ENCODE measurements at regions not wholly inside any gene's neighbourhood (a gene's known extent, or its start where the extent isn't known, plus 50 kb on each side); places are given as distances from the start of the nearest gene placed in this dataset.

DNA sequence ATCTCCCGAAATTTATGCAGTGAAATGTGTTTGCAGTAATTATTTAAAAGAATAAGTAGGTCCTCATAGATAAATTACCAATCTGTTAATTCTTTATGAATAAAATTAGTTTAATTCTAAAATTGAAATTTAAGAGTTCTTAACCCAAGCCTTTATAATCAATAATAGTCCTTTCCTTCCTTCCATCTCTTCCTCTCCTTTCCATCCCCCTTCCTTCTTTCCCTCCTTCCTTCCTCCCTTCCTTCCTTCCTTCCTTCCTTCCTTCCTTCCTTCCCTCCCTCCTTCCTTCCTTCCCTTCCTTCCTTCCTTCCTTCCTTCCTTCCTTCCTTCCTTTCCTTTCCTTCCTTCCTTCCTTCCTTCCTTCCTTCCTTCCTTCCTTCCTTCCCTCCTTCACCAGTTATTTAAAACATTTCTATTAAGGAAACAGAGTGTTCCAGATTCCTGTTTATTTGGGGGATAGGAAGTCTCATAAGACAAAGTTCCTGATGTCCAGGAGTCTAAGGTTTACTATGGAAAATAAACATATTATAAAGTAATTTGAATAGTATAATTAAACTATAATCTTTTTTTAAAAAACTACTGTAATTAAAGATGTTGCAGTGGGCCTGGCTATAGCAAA lies 285.3 kb upstream of the NOX3 start:
- Mint-ChIP-seq H3K36me3 (no peaks in the 10 kb centered on the region), H3K4me1 (no peaks in the 10 kb centered on the region)

DNA sequence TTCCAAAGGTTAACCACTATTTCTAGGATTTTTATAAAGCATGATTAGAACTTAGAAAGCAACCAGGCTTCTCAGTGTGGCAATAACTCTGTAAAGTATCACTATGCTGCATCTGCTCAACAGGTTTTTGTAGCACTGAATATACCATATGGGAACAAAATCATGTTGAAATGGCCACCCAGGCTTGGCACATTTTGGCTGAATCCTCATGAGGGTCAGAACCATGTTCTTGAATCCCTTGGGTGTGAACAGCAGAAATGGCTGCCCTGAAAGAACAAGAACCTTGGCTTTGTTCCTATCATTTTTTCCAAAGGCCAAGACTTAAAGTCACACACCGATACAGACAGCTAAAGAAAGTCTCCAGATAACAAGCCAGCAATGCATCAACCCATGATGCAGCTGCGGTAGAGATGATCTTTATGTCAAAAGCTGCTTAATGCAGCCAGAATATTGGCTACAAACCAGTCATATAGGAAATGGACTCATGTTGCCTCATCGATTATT lies 283.0 kb upstream of the NOX3 start:
- no peaks in the 10 kb centered on the region for H3K9me3 Mint-ChIP-seq (ENCODE audit: low read depth)
- ATAC-seq (no peak), DNase-seq (no peak)
- no peaks in the 10 kb centered on the region for H3K4me1 Mint-ChIP-seq
- CTCF ChIA-PET = no interaction called here
- no peaks in the 10 kb centered on the region for H3K36me3 Mint-ChIP-seq
- no peaks in the 10 kb centered on the region for H3K27me3 Mint-ChIP-seq
- no peak overlapping the region for H3K4me3 Mint-ChIP-seq
- no peak overlapping the region for H3K27ac Mint-ChIP-seq

More for the DNA sequence above, 285.3 kb upstream of the NOX3 start:
- Mint-ChIP-seq H3K27me3 (no peaks in the 10 kb centered on the region), H3K4me3 (no peak overlapping the region), H3K27ac (no peak overlapping the region), H3K9me3 (ENCODE audit: low read depth) (no peaks in the 10 kb centered on the region)
- no peak for DNase-seq
- CTCF ChIA-PET = no interaction called here
- no peak for ATAC-seq

DNA sequence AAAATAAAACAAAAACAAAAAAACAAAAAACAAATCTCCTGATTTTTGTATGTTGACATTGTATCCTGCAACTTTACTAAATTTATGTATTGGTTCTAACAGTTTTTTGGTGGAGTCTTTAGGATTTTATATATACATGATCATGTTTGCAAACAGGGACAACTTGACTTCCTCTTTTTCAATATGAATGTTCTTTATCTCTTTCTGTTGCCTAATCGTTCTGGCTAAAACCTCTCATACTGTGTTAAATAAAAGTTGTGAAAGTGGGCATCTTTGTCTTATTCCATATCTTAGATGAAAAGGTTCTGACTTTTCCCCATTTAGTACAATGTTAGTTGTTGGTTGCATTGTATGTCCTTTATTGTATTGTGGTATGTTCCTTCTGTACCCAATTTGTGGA lies 261.7 kb upstream of the NOX3 start:
- no peak for DNase-seq
- CTCF ChIA-PET = no interaction called here
- no peaks in the 10 kb centered on the region for H3K4me1 Mint-ChIP-seq

DNA sequence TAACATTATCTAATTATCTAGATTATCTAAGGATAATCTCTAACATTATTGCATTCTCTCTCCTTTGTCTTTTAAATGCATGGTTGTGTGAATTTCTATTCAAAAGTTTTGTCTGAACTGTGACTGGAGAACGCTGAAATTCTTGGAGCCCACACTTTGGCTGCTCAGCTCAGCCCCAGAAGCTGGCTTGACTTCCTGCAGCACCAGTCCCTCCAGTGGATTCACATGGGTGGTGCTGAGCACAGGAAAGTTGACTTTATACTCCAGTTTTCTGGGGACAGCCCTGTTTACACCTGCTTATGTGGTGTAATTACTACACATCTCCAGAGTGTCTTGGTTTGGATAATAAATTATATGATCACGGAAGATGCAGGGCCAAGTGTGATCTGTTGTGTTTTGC lies 255.1 kb upstream of the NOX3 start:
- Mint-ChIP-seq H3K27me3 (no peaks in the 10 kb centered on the region), H3K4me3 (no peak overlapping the region), H3K36me3 (no peaks in the 10 kb centered on the region), H3K4me1 (no peaks in the 10 kb centered on the region), H3K9me3 (ENCODE audit: low read depth) (no peaks in the 10 kb centered on the region), H3K27ac (no peak overlapping the region)
- ATAC-seq = no peak
- CTCF ChIA-PET = no interaction called here
- DNase-seq = no peak

More for the DNA sequence above, 261.7 kb upstream of the NOX3 start:
- ATAC-seq = no peak
- no peaks in the 10 kb centered on the region for H3K27me3 Mint-ChIP-seq
- H3K4me3 Mint-ChIP-seq = no peak overlapping the region
- no peak overlapping the region for H3K27ac Mint-ChIP-seq
- no peaks in the 10 kb centered on the region for H3K36me3 Mint-ChIP-seq
- H3K9me3 Mint-ChIP-seq (ENCODE audit: low read depth) = no peaks in the 10 kb centered on the region

DNA sequence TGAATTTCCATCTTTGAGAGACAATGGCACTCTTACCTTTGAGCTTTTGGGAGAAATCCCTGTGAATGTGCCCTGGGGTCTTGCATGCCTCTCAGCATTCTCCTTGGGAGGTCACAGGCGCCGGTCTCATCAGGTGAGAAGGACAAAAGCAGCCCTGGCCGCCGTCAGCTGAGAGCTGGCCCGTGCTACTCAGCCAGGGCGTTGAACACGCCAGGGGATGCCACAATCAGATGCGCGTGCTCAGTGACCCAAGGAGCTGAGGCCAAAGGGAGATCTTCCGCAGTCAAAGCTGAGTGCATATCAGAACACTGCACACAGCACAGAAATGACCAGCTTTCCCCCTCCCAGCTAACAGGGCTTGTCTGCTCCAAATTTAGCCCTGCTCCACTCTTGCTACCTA lies 253.6 kb upstream of the NOX3 start:
- H3K9me3 Mint-ChIP-seq (ENCODE audit: low read depth) = no peaks in the 10 kb centered on the region
- no peaks in the 10 kb centered on the region for H3K27me3 Mint-ChIP-seq
- H3K4me1 Mint-ChIP-seq = no peaks in the 10 kb centered on the region
- no peak overlapping the region for H3K4me3 Mint-ChIP-seq
- CTCF ChIA-PET = no interaction called here
- ATAC-seq = no peak
- DNase-seq = no peak
- no peaks in the 10 kb centered on the region for H3K36me3 Mint-ChIP-seq
- no peak overlapping the region for H3K27ac Mint-ChIP-seq

DNA sequence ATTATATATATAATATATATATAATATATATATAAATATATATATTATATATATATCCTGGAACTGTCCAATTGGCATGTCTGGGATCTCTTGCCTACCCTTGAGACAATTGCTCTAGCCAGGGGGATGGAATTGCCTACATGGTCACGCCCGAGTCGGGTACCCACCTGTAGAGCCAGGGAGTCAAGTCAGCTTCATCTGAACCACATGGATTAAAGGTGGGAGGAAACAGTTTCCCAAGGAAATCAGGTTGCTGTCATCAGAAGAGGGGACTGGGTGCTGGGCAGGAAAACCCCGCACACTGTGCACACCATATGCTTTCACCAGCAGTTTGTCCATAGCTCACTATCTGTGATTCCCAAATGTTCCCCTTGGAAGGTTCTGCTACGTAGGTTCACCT lies 252.5 kb upstream of the NOX3 start:
- Mint-ChIP-seq H3K9me3 (ENCODE audit: low read depth) (no peaks in the 10 kb centered on the region), H3K27me3 (no peaks in the 10 kb centered on the region), H3K4me3 (no peak overlapping the region), H3K27ac (no peak overlapping the region), H3K4me1 (no peaks in the 10 kb centered on the region), H3K36me3 (no peaks in the 10 kb centered on the region)
- DNase-seq (no peak), ATAC-seq (no peak)
- CTCF ChIA-PET = no interaction called here

DNA sequence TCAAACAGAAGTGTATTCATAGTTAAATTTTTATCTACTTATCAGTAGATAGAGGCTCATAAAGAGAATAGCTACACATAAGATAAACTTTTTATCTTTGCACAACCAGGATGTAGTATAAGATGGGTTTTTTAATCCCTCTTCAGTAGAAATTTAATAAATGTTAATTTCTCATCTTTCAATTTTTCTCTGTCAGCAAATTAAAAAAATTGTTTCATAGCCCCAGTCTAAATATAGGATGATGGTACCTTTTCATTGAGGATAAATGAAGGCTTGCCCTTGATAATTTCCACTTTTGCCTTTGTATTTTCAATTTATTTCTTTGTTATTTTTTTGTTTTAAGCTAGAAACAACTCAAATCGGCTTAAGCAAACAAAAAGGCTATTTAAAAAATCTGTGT lies 251.2 kb upstream of the NOX3 start:
- Mint-ChIP-seq H3K4me1 (no peaks in the 10 kb centered on the region), H3K9me3 (ENCODE audit: low read depth) (no peaks in the 10 kb centered on the region), H3K4me3 (no peak overlapping the region), H3K27ac (no peak overlapping the region), H3K36me3 (no peaks in the 10 kb centered on the region), H3K27me3 (no peaks in the 10 kb centered on the region)
- ATAC-seq = no peak
- CTCF ChIA-PET = interaction anchor here (0.8 to 1.0 kb wide), 2 partner anchors 10 to 116 kb away, joined by 3 read pairs; no protein-coding TSS in a partner anchor
- DNase-seq = no peak

DNA sequence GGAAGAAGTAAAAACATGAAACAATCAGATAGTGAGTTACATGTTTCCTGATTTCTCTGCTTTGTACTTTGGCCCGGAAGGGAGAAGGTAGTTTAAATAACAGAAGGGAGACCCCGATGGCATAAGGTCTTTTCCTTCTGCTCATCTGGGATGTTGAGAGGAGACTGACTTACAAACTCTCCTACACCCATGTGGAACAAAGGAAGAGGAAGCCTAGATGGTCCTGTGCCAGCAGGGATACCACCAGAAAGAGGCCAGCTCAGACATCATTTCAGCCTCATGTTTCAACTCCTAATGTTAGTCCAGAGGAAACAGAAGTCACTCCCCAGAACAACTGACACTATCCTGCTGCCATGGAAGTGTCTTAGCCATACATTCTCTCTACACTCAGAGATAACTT lies 250.7 kb upstream of the NOX3 start:
- CTCF ChIA-PET = interaction anchor here (0.8 to 1.0 kb wide), 2 partner anchors 10 to 116 kb away, joined by 3 read pairs; no protein-coding TSS in a partner anchor
- Mint-ChIP-seq H3K4me1 (no peaks in the 10 kb centered on the region), H3K9me3 (ENCODE audit: low read depth) (no peaks in the 10 kb centered on the region), H3K36me3 (no peaks in the 10 kb centered on the region), H3K27me3 (no peaks in the 10 kb centered on the region), H3K4me3 (no peak overlapping the region), H3K27ac (no peak overlapping the region)
- no peak for ATAC-seq
- DNase-seq = no peak

DNA sequence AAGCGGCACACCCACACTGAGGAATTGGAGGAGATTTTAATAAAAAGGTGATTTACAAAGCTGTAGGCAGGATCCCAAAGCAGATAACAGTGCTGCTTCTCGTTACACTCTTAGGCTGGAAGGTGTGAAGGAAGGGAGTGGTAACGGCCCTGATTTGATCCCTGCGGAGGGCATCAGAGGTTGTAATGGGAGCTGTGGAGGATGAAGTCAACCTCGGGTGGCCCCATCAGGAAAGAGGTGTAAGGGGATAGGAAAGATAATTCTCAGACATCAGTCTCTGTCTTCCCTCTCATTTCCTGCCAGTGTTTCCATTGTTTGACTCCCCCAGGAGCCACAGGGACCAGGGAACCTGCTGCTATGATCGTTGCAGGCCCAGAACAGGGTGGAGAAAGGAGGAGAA lies 245.7 kb upstream of the NOX3 start:
- no peak for ATAC-seq
- Mint-ChIP-seq H3K4me3 (no peak overlapping the region), H3K9me3 (ENCODE audit: low read depth) (no peaks in the 10 kb centered on the region), H3K4me1 (no peaks in the 10 kb centered on the region), H3K27me3 (no peaks in the 10 kb centered on the region), H3K27ac (no peak overlapping the region), H3K36me3 (no peaks in the 10 kb centered on the region)
- DNase-seq = no peak
- CTCF ChIA-PET = no interaction called here

DNA sequence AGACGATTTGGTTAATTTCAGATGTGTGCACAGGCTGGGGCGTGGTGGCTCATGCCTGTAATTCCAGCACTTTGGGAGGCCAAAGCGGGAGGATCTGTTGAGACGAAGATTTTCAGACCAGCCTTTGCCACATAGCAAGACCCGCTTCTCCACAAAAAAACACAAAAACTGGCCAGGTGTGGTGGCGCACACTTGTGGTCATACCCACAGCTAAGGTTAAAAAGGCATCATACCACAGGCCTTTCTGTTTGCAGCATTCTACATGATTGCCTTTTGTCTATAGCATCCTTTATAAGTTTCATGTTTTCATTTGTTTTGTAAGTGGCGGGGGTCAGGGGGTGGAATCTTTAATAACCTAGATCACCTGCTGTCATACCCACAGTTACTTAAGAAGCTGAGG lies 239.9 kb upstream of the NOX3 start:
- Mint-ChIP-seq H3K27ac (no peak overlapping the region), H3K27me3 (no peaks in the 10 kb centered on the region), H3K9me3 (ENCODE audit: low read depth) (no peaks in the 10 kb centered on the region), H3K4me3 (no peak overlapping the region), H3K36me3 (no peaks in the 10 kb centered on the region), H3K4me1 (no peaks in the 10 kb centered on the region)
- ATAC-seq (no peak), DNase-seq (no peak)
- CTCF ChIA-PET = no interaction called here

DNA sequence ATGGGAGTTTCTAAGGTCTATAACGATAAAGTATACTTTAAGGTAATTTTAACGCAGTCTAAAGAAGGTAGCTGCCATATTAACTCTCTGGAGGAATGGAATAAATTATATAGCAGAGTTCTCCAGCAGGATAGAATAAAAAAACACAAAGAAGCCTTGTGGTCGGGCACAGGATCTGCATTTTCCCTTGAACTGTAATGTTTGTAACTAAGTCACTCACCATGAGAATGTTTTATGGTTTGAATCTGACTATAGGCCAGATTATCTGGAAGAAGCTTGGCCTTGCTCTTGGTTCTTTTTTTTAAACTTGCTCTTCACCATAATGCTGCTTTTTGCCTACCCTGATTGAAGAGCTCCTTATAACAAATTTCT lies 238.8 kb upstream of the NOX3 start:
- no peak for ATAC-seq
- Mint-ChIP-seq H3K27ac (no peak overlapping the region), H3K4me1 (no peaks in the 10 kb centered on the region), H3K27me3 (no peaks in the 10 kb centered on the region), H3K9me3 (ENCODE audit: low read depth) (no peaks in the 10 kb centered on the region), H3K36me3 (no peaks in the 10 kb centered on the region), H3K4me3 (no peak overlapping the region)
- CTCF ChIA-PET = no interaction called here
- DNase-seq = no peak

DNA sequence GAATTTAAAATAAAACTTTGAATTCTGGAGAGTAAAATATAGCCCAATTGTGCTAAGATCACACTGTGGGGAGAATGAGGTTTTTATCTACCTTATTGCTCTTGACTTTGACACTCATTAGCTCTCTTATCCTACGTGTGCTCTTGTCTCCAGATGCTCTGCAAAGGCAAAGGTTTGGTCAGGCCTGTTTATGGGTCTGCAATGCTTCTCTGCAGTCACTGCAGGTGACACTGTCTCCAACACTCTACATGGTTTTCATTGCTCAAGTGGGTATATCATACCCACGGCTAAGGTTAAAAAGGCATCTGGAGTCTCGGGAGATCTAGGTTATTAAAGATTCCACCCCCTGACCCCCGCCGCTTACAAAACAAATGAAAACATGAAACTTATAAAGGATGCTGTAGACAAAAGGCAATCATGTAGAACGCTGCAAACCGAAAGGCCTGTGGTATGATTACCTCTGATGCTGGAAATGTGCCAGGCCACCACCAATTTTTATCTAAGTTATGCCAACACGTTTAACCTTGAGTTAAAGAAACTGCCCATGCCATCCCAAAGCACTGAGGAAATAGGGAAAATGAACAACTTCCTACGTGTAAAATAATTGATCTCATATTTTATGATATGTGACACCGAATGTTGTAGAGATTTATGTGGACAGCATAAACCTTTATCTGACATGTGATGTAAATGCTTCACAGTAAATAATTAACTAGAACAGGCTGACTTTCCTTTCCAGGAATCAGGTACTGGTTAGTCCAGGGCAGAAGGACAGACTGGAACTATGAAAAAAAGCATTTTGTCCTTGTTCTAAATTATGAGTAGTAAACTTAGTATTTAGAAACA lies 238.2 kb upstream of the NOX3 start:
- no peak for DNase-seq
- H3K9me3 Mint-ChIP-seq (ENCODE audit: low read depth) = no peaks in the 10 kb centered on the region
- ATAC-seq = no peak
- no peaks in the 10 kb centered on the region for H3K4me1 Mint-ChIP-seq
- CTCF ChIA-PET = no interaction called here
- no peak overlapping the region for H3K4me3 Mint-ChIP-seq
- H3K27ac Mint-ChIP-seq = no peak overlapping the region
- no peaks in the 10 kb centered on the region for H3K36me3 Mint-ChIP-seq
- no peaks in the 10 kb centered on the region for H3K27me3 Mint-ChIP-seq

DNA sequence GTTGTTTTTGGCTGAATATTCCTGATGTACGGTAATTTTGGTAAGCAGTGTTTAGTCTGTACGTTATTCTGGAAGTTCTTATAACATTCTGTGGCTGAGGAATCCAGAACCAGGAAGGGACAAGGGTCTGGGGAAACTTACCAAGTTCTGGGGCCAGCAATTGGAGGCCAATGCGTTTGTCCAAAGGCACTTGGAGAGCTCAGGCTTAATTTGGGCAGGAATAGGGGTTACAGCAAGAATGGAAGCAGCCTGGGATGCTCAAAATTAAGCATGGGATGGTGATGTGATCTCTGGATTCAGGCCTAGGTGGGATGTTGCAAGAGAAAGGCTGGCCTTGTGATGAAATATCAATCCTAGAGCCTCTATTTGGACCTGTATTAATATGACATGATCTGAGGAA lies 235.2 kb upstream of the NOX3 start:
- ATAC-seq (no peak), DNase-seq (no peak)
- CTCF ChIA-PET = no interaction called here
- Mint-ChIP-seq H3K27ac (no peak overlapping the region), H3K4me3 (no peak overlapping the region), H3K9me3 (ENCODE audit: low read depth) (no peaks in the 10 kb centered on the region), H3K27me3 (no peaks in the 10 kb centered on the region), H3K4me1 (no peaks in the 10 kb centered on the region), H3K36me3 (no peaks in the 10 kb centered on the region)

DNA sequence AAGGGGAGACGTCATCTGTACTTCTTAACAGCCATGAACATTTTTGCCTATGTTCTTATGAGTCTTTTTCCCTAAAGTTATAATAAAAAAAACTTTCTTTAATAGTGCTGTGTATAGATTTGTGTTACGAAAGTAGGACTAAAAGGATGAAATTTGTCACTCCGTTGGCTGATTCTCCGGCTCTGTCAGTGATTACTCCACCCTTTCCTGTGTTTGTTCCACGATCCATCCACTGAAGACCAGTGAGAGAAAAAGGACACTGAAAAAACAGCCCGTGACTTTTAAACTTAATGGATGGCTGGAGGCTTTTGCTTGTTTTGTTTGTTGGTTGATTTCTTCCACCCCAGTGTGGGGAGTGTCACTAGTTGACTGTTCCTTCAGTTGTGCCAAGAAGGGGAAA lies 232.0 kb upstream of the NOX3 start:
- H3K36me3 Mint-ChIP-seq = no peaks in the 10 kb centered on the region
- DNase-seq = no peak
- peaks cover 2% of the 10 kb centered on the region for H3K27me3 Mint-ChIP-seq
- CTCF ChIA-PET = no interaction called here
- H3K9me3 Mint-ChIP-seq (ENCODE audit: low read depth) = no peaks in the 10 kb centered on the region
- H3K27ac Mint-ChIP-seq = no peak overlapping the region
- no peak overlapping the region for H3K4me3 Mint-ChIP-seq
- ATAC-seq = no peak
- H3K4me1 Mint-ChIP-seq = no peaks in the 10 kb centered on the region

Measured in activated CD8-positive, alpha-beta memory T cell treated with anti-CD3 and anti-CD28 coated beads, Interleukin-2, amount 10 ng/mL, durations not matched to agents 7 days and 5 days (primary cell).